ENCODE measurements at regions not wholly inside any gene's neighbourhood (a gene's known extent, or its start where the extent isn't known, plus 50 kb on each side); places are given as distances from the start of the nearest gene placed in this dataset.

DNA sequence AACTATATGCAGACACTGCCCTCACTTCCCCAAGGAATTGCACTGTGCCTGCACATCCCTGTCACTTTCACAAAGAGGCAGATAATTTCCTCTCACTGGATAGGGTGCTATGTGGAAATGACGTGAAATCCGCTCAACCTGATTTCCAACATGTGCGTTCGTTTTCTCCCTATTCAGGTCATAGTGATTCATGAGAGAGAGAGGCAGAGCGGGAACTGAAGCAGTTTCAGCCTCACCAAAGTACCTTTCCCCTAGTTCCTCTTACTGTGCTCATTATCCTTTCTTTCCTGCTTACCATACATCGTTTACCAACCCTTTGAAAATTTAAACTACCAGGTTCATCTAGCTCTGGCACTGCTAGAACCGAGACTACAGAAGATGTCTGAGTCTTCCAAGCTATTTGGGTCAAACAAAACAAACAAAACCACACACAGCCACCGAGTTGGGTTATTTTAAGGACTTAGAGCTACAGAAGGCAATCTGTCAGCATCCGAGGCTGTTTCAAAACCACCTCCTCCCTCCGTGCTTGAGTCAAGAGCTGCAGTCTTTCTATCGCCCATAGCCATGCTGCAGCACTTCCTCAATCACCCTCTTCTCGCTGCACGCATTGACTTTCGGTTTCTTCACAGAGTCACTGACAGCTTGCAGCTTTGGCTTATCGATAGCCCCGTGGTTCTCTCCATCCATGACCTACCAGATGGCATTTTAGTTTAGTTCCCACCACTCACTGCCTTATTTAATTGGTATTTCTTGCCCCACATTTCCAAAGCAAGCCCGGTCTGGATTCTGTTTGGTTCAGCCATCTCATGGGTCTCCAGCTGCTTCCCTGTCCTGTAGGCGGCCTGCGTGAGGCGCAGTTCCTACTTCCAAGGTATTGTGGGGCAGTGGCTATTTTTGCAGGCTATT is 1395.8 kb downstream of the EFNB2 start:
- peak overlapping the region in 2 of 3 donors; percentile 55 to 62 for H3K27ac ChIP-seq (ENCODE audit: low read depth in 1 of 3, low read length in 2 of 3)
- peak overlapping the region in 2 of 3 donors; percentile 14 to 47 for H3K4me3 ChIP-seq (ENCODE audit: low read depth in 1 of 3, low read length in 3 of 3)
- no peak for FAIRE-seq

DNA sequence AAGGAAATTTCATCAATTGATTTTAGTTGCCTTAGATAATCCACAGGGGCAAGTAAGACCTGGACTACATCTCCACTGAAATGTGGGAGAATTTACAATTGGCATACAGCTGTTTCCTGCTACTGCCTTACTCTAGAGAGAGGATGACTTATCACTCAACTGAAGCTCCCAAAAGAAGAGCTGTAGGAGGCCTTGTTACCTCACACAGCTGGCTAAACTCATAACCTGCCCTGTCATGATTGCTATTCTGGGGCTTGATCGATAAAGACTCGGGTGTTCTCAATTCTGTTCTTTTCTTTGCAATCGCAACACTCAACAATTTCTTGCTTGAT is 1396.4 kb downstream of the EFNB2 start:
- Histone ChIP-seq H3K36me3 (ENCODE audit: control insufficient read depth in 3 of 3, insufficient read depth in 2 of 3, low read depth in 1 of 3, low read length in 3 of 3) (no peaks in the 10 kb centered on the region), H3K4me1 (ENCODE audit: control insufficient read depth in 3 of 3, insufficient read depth in 2 of 3, low read depth in 1 of 3, low read length in 2 of 3) (no peaks in the 10 kb centered on the region), H3K4me3 (ENCODE audit: low read depth in 1 of 3, low read length in 3 of 3) (no peak overlapping the region), H3K27ac (ENCODE audit: low read depth in 1 of 3, low read length in 2 of 3) (peak overlapping the region in 1 of 3 donors; percentile 62), H3K27me3 (ENCODE audit: control insufficient read depth in 3 of 3, insufficient read depth in 3 of 3, low read length in 3 of 3) (no peaks in the 10 kb centered on the region), H3K9me3 (ENCODE audit: control insufficient read depth in 2 of 2, insufficient read depth in 1 of 2, low read depth in 1 of 2, low read length in 1 of 2) (no peaks in the 10 kb centered on the region)
- no peak for FAIRE-seq
- WGBS, 3 donors = 67 to 90% (median 80%) methylated on average over 3 of the region's 3 CpGs
- no peak for DNase-seq

More for the DNA sequence above, 1395.8 kb downstream of the EFNB2 start:
- no peaks in the 10 kb centered on the region for H3K27me3 ChIP-seq (ENCODE audit: control insufficient read depth in 3 of 3, insufficient read depth in 3 of 3, low read length in 3 of 3)
- peak; percentile 14 to 63 for DNase-seq
- WGBS, 3 donors = 51 to 58% (median 56%) methylated on average over 20 of the region's 20 CpGs
- no peaks in the 10 kb centered on the region for H3K36me3 ChIP-seq (ENCODE audit: control insufficient read depth in 3 of 3, insufficient read depth in 2 of 3, low read depth in 1 of 3, low read length in 3 of 3)
- H3K4me1 ChIP-seq (ENCODE audit: control insufficient read depth in 3 of 3, insufficient read depth in 2 of 3, low read depth in 1 of 3, low read length in 2 of 3) = no peaks in the 10 kb centered on the region
- no peaks in the 10 kb centered on the region for H3K9me3 ChIP-seq (ENCODE audit: control insufficient read depth in 2 of 2, insufficient read depth in 1 of 2, low read depth in 1 of 2, low read length in 1 of 2)

DNA sequence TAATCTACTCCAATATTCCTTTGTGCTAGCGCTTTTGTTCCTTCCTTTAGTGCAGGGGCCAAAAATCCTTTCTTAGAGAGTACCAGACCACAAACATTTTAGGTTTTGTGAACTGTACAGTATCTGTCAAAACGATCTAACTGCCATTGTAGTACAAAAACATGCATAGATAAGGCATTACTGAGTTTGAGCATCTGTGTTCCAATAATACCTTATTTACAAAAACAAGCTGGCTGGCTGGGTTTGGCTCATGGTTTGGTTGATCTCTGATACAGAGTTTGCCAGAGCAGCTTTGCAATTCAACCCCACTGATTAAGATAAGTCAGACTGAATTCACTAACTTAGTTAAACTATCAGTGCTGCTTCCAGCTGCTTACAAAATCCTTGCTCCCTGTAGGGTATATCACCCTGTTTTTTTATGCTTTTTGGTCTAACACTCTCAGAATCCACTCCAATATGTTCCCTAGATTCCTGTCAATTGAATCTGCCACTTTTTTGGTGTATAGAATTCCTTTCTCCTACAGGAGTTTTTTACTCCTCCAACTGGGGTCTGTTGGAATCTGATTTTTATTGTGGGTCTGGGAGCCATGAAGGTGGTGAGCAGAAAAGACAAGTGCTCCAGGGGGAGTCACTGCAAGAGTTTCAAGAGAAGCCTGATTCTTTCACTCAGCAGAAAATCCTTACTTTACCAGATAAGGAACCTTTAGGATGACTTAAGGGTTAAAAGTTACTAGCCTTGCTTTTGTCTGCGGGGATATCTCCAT is 1399.4 kb downstream of the EFNB2 start:
- Histone ChIP-seq H3K4me3 (ENCODE audit: low read depth in 1 of 3, low read length in 3 of 3) (no peak overlapping the region), H3K36me3 (ENCODE audit: control insufficient read depth in 3 of 3, insufficient read depth in 2 of 3, low read depth in 1 of 3, low read length in 3 of 3) (no peaks in the 10 kb centered on the region), H3K9me3 (ENCODE audit: control insufficient read depth in 2 of 2, insufficient read depth in 1 of 2, low read depth in 1 of 2, low read length in 1 of 2) (no peaks in the 10 kb centered on the region), H3K27me3 (ENCODE audit: control insufficient read depth in 3 of 3, insufficient read depth in 3 of 3, low read length in 3 of 3) (no peaks in the 10 kb centered on the region), H3K27ac (ENCODE audit: low read depth in 1 of 3, low read length in 2 of 3) (no peak overlapping the region), H3K4me1 (ENCODE audit: control insufficient read depth in 3 of 3, insufficient read depth in 2 of 3, low read depth in 1 of 3, low read length in 2 of 3) (no peaks in the 10 kb centered on the region)
- DNase-seq (no peak), FAIRE-seq (no peak)
- 44 to 55% (median 48%) methylated on average over 3 of the region's 3 CpGs for WGBS, 3 donors

DNA sequence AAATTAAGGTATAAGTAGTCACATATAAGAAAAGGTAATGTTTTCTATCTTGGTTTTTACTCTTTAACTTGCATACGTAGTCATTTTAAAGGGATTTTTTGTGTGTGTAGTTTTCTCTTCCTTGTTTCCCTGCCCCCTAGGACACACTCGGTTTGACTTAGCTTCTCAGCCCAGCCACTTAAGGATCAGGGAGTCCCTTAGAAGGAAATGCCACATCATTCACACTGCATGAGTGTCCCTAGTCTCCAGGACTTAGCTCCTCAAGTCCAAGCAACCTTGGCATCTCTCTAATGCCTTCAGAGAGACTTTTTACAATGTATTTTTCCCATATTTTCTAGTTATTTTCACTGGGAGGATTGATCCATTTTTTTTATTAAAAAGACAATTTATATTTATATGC is 1407.7 kb downstream of the EFNB2 start:
- H3K27me3 ChIP-seq (ENCODE audit: control insufficient read depth in 3 of 3, insufficient read depth in 3 of 3, low read length in 3 of 3) = no peaks in the 10 kb centered on the region
- WGBS, 3 donors = 75 to 82% (median 77%) methylated on average over 2 of the region's 2 CpGs
- H3K4me3 ChIP-seq (ENCODE audit: low read depth in 1 of 3, low read length in 3 of 3) = no peak overlapping the region
- H3K36me3 ChIP-seq (ENCODE audit: control insufficient read depth in 3 of 3, insufficient read depth in 2 of 3, low read depth in 1 of 3, low read length in 3 of 3) = no peaks in the 10 kb centered on the region
- no peak overlapping the region for H3K27ac ChIP-seq (ENCODE audit: low read depth in 1 of 3, low read length in 2 of 3)
- DNase-seq = no peak
- no peaks in the 10 kb centered on the region for H3K9me3 ChIP-seq (ENCODE audit: control insufficient read depth in 2 of 2, insufficient read depth in 1 of 2, low read depth in 1 of 2, low read length in 1 of 2)
- H3K4me1 ChIP-seq (ENCODE audit: control insufficient read depth in 3 of 3, insufficient read depth in 2 of 3, low read depth in 1 of 3, low read length in 2 of 3) = no peaks in the 10 kb centered on the region
- no peak for FAIRE-seq

DNA sequence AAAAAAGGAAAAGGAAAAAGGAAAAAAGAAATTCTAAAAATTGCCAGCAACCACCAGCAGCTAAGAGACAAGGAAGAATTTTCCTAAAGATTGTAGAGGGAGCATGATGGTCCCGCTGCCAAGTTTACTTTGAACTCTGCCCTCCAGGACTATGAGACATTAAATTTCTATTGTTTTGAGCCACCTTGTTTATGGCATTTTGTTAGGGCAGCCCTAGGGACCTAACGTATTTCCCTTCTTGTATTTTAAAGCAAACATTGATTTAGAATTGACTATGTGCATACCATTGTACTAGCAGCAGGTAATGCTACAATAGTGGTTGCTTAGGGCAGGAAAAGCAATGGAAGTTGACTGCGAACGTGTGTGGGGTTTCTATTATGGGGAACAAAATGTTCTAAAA is 1414.2 kb downstream of the EFNB2 start:
- no peaks in the 10 kb centered on the region for H3K9me3 ChIP-seq (ENCODE audit: control insufficient read depth in 2 of 2, insufficient read depth in 1 of 2, low read depth in 1 of 2, low read length in 1 of 2)
- FAIRE-seq (no peak), DNase-seq (no peak)
- H3K4me3 ChIP-seq (ENCODE audit: low read depth in 1 of 3, low read length in 3 of 3) = no peak overlapping the region
- WGBS, 3 donors = 43 to 73% (median 55%) methylated on average over 4 of the region's 4 CpGs
- no peaks in the 10 kb centered on the region for H3K27me3 ChIP-seq (ENCODE audit: control insufficient read depth in 3 of 3, insufficient read depth in 3 of 3, low read length in 3 of 3)
- H3K36me3 ChIP-seq (ENCODE audit: control insufficient read depth in 3 of 3, insufficient read depth in 2 of 3, low read depth in 1 of 3, low read length in 3 of 3) = no peaks in the 10 kb centered on the region
- H3K27ac ChIP-seq (ENCODE audit: low read depth in 1 of 3, low read length in 2 of 3) = no peak overlapping the region
- H3K4me1 ChIP-seq (ENCODE audit: control insufficient read depth in 3 of 3, insufficient read depth in 2 of 3, low read depth in 1 of 3, low read length in 2 of 3) = no peaks in the 10 kb centered on the region

DNA sequence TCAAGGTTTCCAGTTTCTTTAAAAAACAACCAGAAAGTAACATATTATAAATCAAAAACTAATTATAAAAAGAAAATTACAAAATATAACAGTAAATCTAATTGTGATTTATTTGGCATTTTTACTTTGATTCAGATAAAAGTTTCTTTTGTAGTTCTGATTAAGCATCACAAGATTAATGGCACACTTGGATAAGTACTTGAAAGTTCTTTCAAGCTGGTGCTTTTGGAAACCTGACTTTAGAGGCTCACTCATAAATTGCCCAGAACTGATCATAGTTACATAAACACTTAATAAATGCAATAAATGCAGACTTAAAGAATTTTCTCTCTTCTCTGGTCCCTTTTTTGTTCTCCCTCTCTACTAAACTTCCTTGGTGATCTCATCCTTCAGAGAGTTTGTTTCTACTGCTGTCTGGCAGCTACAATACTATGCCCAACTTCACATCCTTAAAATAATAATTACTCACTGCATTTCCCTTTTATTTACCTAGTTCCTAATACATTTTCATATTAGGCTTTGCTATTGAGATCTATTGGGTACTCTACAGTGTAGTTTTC is 1417.0 kb downstream of the EFNB2 start:
- Histone ChIP-seq H3K4me3 (ENCODE audit: low read depth in 1 of 3, low read length in 3 of 3) (no peak overlapping the region), H3K27ac (ENCODE audit: low read depth in 1 of 3, low read length in 2 of 3) (no peak overlapping the region), H3K36me3 (ENCODE audit: control insufficient read depth in 3 of 3, insufficient read depth in 2 of 3, low read depth in 1 of 3, low read length in 3 of 3) (no peaks in the 10 kb centered on the region), H3K27me3 (ENCODE audit: control insufficient read depth in 3 of 3, insufficient read depth in 3 of 3, low read length in 3 of 3) (no peaks in the 10 kb centered on the region), H3K9me3 (ENCODE audit: control insufficient read depth in 2 of 2, insufficient read depth in 1 of 2, low read depth in 1 of 2, low read length in 1 of 2) (no peaks in the 10 kb centered on the region), H3K4me1 (ENCODE audit: control insufficient read depth in 3 of 3, insufficient read depth in 2 of 3, low read depth in 1 of 3, low read length in 2 of 3) (no peaks in the 10 kb centered on the region)
- DNase-seq = no peak
- FAIRE-seq = no peak

DNA sequence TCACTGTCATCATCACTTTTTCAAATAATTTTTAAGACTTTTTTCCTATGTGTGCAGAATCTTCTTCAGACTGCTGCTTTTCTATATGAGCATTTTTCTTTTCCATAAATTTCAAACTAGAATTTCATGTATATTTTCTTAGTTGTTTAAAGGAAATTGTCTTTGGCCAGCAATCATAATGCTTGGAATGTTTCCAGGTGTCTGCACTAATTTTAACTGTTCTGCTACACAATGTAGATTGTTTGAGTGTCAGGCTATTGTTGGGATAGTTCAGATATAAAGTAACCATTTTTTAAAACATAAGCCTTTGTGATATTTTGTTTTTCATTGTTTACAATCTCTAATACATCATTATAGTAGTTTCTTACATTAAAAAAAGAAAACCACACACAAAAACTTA is 1418.5 kb downstream of the EFNB2 start:
- Histone ChIP-seq H3K36me3 (ENCODE audit: control insufficient read depth in 3 of 3, insufficient read depth in 2 of 3, low read depth in 1 of 3, low read length in 3 of 3) (no peaks in the 10 kb centered on the region), H3K9me3 (ENCODE audit: control insufficient read depth in 2 of 2, insufficient read depth in 1 of 2, low read depth in 1 of 2, low read length in 1 of 2) (no peaks in the 10 kb centered on the region), H3K4me3 (ENCODE audit: low read depth in 1 of 3, low read length in 3 of 3) (no peak overlapping the region), H3K27me3 (ENCODE audit: control insufficient read depth in 3 of 3, insufficient read depth in 3 of 3, low read length in 3 of 3) (no peaks in the 10 kb centered on the region), H3K4me1 (ENCODE audit: control insufficient read depth in 3 of 3, insufficient read depth in 2 of 3, low read depth in 1 of 3, low read length in 2 of 3) (no peaks in the 10 kb centered on the region), H3K27ac (ENCODE audit: low read depth in 1 of 3, low read length in 2 of 3) (no peak overlapping the region)
- FAIRE-seq (peak; percentile 5), DNase-seq (no peak)

DNA sequence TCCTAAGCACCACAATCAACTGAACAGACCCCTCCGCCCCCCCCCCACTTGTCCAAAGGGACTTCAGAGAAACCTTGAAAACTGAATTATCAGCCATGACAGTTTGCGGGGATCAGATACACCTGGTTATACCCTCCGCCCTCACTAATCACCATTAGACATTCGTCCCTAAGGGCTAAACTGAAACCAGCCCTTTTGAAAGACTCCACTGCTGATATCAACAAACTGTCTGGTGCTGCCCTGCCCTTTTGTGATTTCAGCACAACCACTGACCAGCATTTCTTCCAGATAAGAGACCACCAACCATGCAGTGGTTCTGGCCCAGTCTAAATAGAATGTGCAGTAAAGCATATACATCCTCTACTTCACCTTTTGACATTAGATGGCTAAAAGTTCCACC is 1422.9 kb downstream of the EFNB2 start:
- WGBS, 3 donors = 80 to 90% (median 88%) methylated on average over 4 of the region's 4 CpGs
- Histone ChIP-seq H3K27me3 (ENCODE audit: control insufficient read depth in 3 of 3, insufficient read depth in 3 of 3, low read length in 3 of 3) (no peaks in the 10 kb centered on the region), H3K9me3 (ENCODE audit: control insufficient read depth in 2 of 2, insufficient read depth in 1 of 2, low read depth in 1 of 2, low read length in 1 of 2) (no peaks in the 10 kb centered on the region), H3K36me3 (ENCODE audit: control insufficient read depth in 3 of 3, insufficient read depth in 2 of 3, low read depth in 1 of 3, low read length in 3 of 3) (no peaks in the 10 kb centered on the region), H3K27ac (ENCODE audit: low read depth in 1 of 3, low read length in 2 of 3) (no peak overlapping the region), H3K4me1 (ENCODE audit: control insufficient read depth in 3 of 3, insufficient read depth in 2 of 3, low read depth in 1 of 3, low read length in 2 of 3) (no peaks in the 10 kb centered on the region), H3K4me3 (ENCODE audit: low read depth in 1 of 3, low read length in 3 of 3) (no peak overlapping the region)
- FAIRE-seq = no peak
- no peak for DNase-seq
